ENCODE measurements at regions not wholly inside any gene's neighbourhood (a gene's known extent, or its start where the extent isn't known, plus 50 kb on each side); places are given as distances from the start of the nearest gene placed in this dataset.

- H3K4me2 ChIP-seq (ENCODE audit: insufficient read depth, low read length, poor library complexity, severe bottlenecking), result no peak overlapping the region
- no peak overlapping the region for H2BK120ac ChIP-seq (ENCODE audit: low read depth, low read length)
- no peak overlapping the region for H4K91ac ChIP-seq (ENCODE audit: low read depth, low read length, poor library complexity)
- H3K4me1 ChIP-seq (ENCODE audit: control insufficient read depth in 2 of 2, insufficient read depth in 1 of 2, low read depth in 1 of 2, low read length in 2 of 2), result no peaks in the 10 kb centered on the region
- H2AK5ac ChIP-seq (ENCODE audit: low read depth, low read length), result no peak overlapping the region
- H3K79me1 ChIP-seq (ENCODE audit: low read depth, low read length), result no peaks in the 10 kb centered on the region
- no peak overlapping the region for H2BK12ac ChIP-seq (ENCODE audit: low read length)
- H3K23ac ChIP-seq (ENCODE audit: low read depth, low read length, poor library complexity), result no peak overlapping the region
- no peak overlapping the region for H3K18ac ChIP-seq (ENCODE audit: low read length)
- H3K4me3 ChIP-seq (ENCODE audit: low read length in 2 of 2), result no peak overlapping the region
- H3K4ac ChIP-seq (ENCODE audit: low read length), result no peak overlapping the region
- H3K9ac ChIP-seq (ENCODE audit: low read depth, low read length, poor library complexity), result no peak overlapping the region
- no peak overlapping the region for H2BK5ac ChIP-seq (ENCODE audit: low read length)
- no peak overlapping the region for H2BK15ac ChIP-seq (ENCODE audit: low read length)
- WGBS, 2 donors (ENCODE audit: extremely low coverage in 2 of 2, insufficient read length in 2 of 2, insufficient replicate concordance in 1 of 2), result no CpG with 5 or more reads among the region's 2 CpGs
- no peak overlapping the region for H3K27ac ChIP-seq (replicated peaks; ENCODE audit: low read length)
- H4K8ac ChIP-seq (ENCODE audit: low read depth, low read length), result no peak overlapping the region
- DNase-seq (ENCODE audit: low spot score), result no peak
- H3K27me3 ChIP-seq (ENCODE audit: control insufficient read depth in 3 of 3, insufficient read depth in 3 of 3, low read depth in 1 of 3, low read length in 3 of 3), result no peaks in the 10 kb centered on the region
- no peak overlapping the region for H2AFZ ChIP-seq (ENCODE audit: low read length)
- H3K9me3 ChIP-seq (replicated peaks in 1 of 2; ENCODE audit: control insufficient read depth in 2 of 2, insufficient read depth in 1 of 2, low read depth in 1 of 2, low read length in 2 of 2), result no peaks in the 10 kb centered on the region
- no peaks in the 10 kb centered on the region for H3K36me3 ChIP-seq (replicated peaks in 1 of 2; ENCODE audit: control insufficient read depth in 2 of 2, insufficient read depth in 2 of 2, low read length in 2 of 2)
- no peak overlapping the region for H3K14ac ChIP-seq (ENCODE audit: low read length)
Observed at GRCh38 chr5:161077936-161078545, 226.0 kb upstream of the ATP10B start.

GRCh38 chr5:161077496-161077895, 225.5 kb upstream of the ATP10B start:
- H3K23ac ChIP-seq (ENCODE audit: low read depth, low read length, poor library complexity), result no peak overlapping the region
- no peak overlapping the region for H3K14ac ChIP-seq (ENCODE audit: low read length)
- H3K4ac ChIP-seq (ENCODE audit: low read length), result no peak overlapping the region
- WGBS, 2 donors (ENCODE audit: extremely low coverage in 2 of 2, insufficient read length in 2 of 2, insufficient replicate concordance in 1 of 2), result no CpG with 5 or more reads among the region's 2 CpGs
- no peak overlapping the region for H4K8ac ChIP-seq (ENCODE audit: low read depth, low read length)
- no peaks in the 10 kb centered on the region for H3K4me1 ChIP-seq (ENCODE audit: control insufficient read depth in 2 of 2, insufficient read depth in 1 of 2, low read depth in 1 of 2, low read length in 2 of 2)
- no peak for DNase-seq (ENCODE audit: low spot score)
- no peak overlapping the region for H3K4me3 ChIP-seq (ENCODE audit: low read length in 2 of 2)
- H3K4me2 ChIP-seq (ENCODE audit: insufficient read depth, low read length, poor library complexity, severe bottlenecking), result no peak overlapping the region
- no peak overlapping the region for H3K27ac ChIP-seq (replicated peaks; ENCODE audit: low read length)
- no peak overlapping the region for H4K91ac ChIP-seq (ENCODE audit: low read depth, low read length, poor library complexity)
- no peaks in the 10 kb centered on the region for H3K79me1 ChIP-seq (ENCODE audit: low read depth, low read length)
- no peak overlapping the region for H3K18ac ChIP-seq (ENCODE audit: low read length)
- no peaks in the 10 kb centered on the region for H3K27me3 ChIP-seq (ENCODE audit: control insufficient read depth in 3 of 3, insufficient read depth in 3 of 3, low read depth in 1 of 3, low read length in 3 of 3)
- no peak overlapping the region for H2BK120ac ChIP-seq (ENCODE audit: low read depth, low read length)
- no peak overlapping the region for H2AFZ ChIP-seq (ENCODE audit: low read length)
- no peak overlapping the region for H2BK5ac ChIP-seq (ENCODE audit: low read length)
- H3K9me3 ChIP-seq (replicated peaks in 1 of 2; ENCODE audit: control insufficient read depth in 2 of 2, insufficient read depth in 1 of 2, low read depth in 1 of 2, low read length in 2 of 2), result no peaks in the 10 kb centered on the region
- no peak overlapping the region for H3K9ac ChIP-seq (ENCODE audit: low read depth, low read length, poor library complexity)
- H2BK12ac ChIP-seq (ENCODE audit: low read length), result no peak overlapping the region
- H3K36me3 ChIP-seq (replicated peaks in 1 of 2; ENCODE audit: control insufficient read depth in 2 of 2, insufficient read depth in 2 of 2, low read length in 2 of 2), result no peaks in the 10 kb centered on the region
- H2BK15ac ChIP-seq (ENCODE audit: low read length), result no peak overlapping the region
- no peak overlapping the region for H2AK5ac ChIP-seq (ENCODE audit: low read depth, low read length)

GRCh38 chr5:161064781-161065180, 212.8 kb upstream of the ATP10B start:
- Histone ChIP-seq H3K4ac (ENCODE audit: low read length) (no peak overlapping the region), H3K27me3 (ENCODE audit: control insufficient read depth in 3 of 3, insufficient read depth in 3 of 3, low read depth in 1 of 3, low read length in 3 of 3) (no peaks in the 10 kb centered on the region), H2BK12ac (ENCODE audit: low read length) (no peak overlapping the region), H3K18ac (ENCODE audit: low read length) (no peak overlapping the region), H2BK120ac (ENCODE audit: low read depth, low read length) (no peak overlapping the region), H3K27ac (replicated peaks; ENCODE audit: low read length) (no peak overlapping the region), H4K8ac (ENCODE audit: low read depth, low read length) (no peak overlapping the region), H3K9me3 (replicated peaks in 1 of 2; ENCODE audit: control insufficient read depth in 2 of 2, insufficient read depth in 1 of 2, low read depth in 1 of 2, low read length in 2 of 2) (no peaks in the 10 kb centered on the region), H3K4me1 (ENCODE audit: control insufficient read depth in 2 of 2, insufficient read depth in 1 of 2, low read depth in 1 of 2, low read length in 2 of 2) (no peaks in the 10 kb centered on the region), H2AK5ac (ENCODE audit: low read depth, low read length) (no peak overlapping the region), H3K79me1 (ENCODE audit: low read depth, low read length) (no peaks in the 10 kb centered on the region), H3K14ac (ENCODE audit: low read length) (no peak overlapping the region), H2BK15ac (ENCODE audit: low read length) (no peak overlapping the region), H4K91ac (ENCODE audit: low read depth, low read length, poor library complexity) (no peak overlapping the region), H2AFZ (ENCODE audit: low read length) (no peak overlapping the region), H3K36me3 (replicated peaks in 1 of 2; ENCODE audit: control insufficient read depth in 2 of 2, insufficient read depth in 2 of 2, low read length in 2 of 2) (no peaks in the 10 kb centered on the region), H3K4me3 (ENCODE audit: low read length in 2 of 2) (no peak overlapping the region), H3K9ac (ENCODE audit: low read depth, low read length, poor library complexity) (no peak overlapping the region), H3K23ac (ENCODE audit: low read depth, low read length, poor library complexity) (no peak overlapping the region), H3K4me2 (ENCODE audit: insufficient read depth, low read length, poor library complexity, severe bottlenecking) (no peak overlapping the region), H2BK5ac (ENCODE audit: low read length) (no peak overlapping the region)
- WGBS, 2 donors (ENCODE audit: extremely low coverage in 2 of 2, insufficient read length in 2 of 2, insufficient replicate concordance in 1 of 2), result no CpG with 5 or more reads among the region's 2 CpGs
- no peak for DNase-seq (ENCODE audit: low spot score)

GRCh38 chr5:161064297-161064696, 212.3 kb upstream of the ATP10B start:
- no peak overlapping the region for H3K9ac ChIP-seq (ENCODE audit: low read depth, low read length, poor library complexity)
- no peak overlapping the region for H3K4ac ChIP-seq (ENCODE audit: low read length)
- H3K27me3 ChIP-seq (ENCODE audit: control insufficient read depth in 3 of 3, insufficient read depth in 3 of 3, low read depth in 1 of 3, low read length in 3 of 3), result no peaks in the 10 kb centered on the region
- no peak overlapping the region for H2BK15ac ChIP-seq (ENCODE audit: low read length)
- no peak overlapping the region for H3K4me2 ChIP-seq (ENCODE audit: insufficient read depth, low read length, poor library complexity, severe bottlenecking)
- no peak overlapping the region for H4K8ac ChIP-seq (ENCODE audit: low read depth, low read length)
- H3K4me1 ChIP-seq (ENCODE audit: control insufficient read depth in 2 of 2, insufficient read depth in 1 of 2, low read depth in 1 of 2, low read length in 2 of 2), result no peaks in the 10 kb centered on the region
- no peaks in the 10 kb centered on the region for H3K36me3 ChIP-seq (replicated peaks in 1 of 2; ENCODE audit: control insufficient read depth in 2 of 2, insufficient read depth in 2 of 2, low read length in 2 of 2)
- no peak overlapping the region for H3K4me3 ChIP-seq (ENCODE audit: low read length in 2 of 2)
- H3K79me1 ChIP-seq (ENCODE audit: low read depth, low read length), result no peaks in the 10 kb centered on the region
- H3K9me3 ChIP-seq (replicated peaks in 1 of 2; ENCODE audit: control insufficient read depth in 2 of 2, insufficient read depth in 1 of 2, low read depth in 1 of 2, low read length in 2 of 2), result no peaks in the 10 kb centered on the region
- H2BK5ac ChIP-seq (ENCODE audit: low read length), result no peak overlapping the region
- no peak overlapping the region for H3K14ac ChIP-seq (ENCODE audit: low read length)
- H3K23ac ChIP-seq (ENCODE audit: low read depth, low read length, poor library complexity), result no peak overlapping the region
- H2BK12ac ChIP-seq (ENCODE audit: low read length), result no peak overlapping the region
- H4K91ac ChIP-seq (ENCODE audit: low read depth, low read length, poor library complexity), result no peak overlapping the region
- no peak overlapping the region for H2AK5ac ChIP-seq (ENCODE audit: low read depth, low read length)
- no peak overlapping the region for H3K18ac ChIP-seq (ENCODE audit: low read length)
- WGBS, 2 donors (ENCODE audit: extremely low coverage in 2 of 2, insufficient read length in 2 of 2, insufficient replicate concordance in 1 of 2), result no CpG with 5 or more reads among the region's 2 CpGs
- no peak overlapping the region for H2AFZ ChIP-seq (ENCODE audit: low read length)
- no peak for DNase-seq (ENCODE audit: low spot score)
- H2BK120ac ChIP-seq (ENCODE audit: low read depth, low read length), result no peak overlapping the region
- no peak overlapping the region for H3K27ac ChIP-seq (replicated peaks; ENCODE audit: low read length)
